ENCODE measurements at regions not wholly inside any gene's neighbourhood (a gene's known extent, or its start where the extent isn't known, plus 50 kb on each side); places are given as distances from the start of the nearest gene placed in this dataset.
"Not testable (repeated sequence)": the region's sequence is repeated elsewhere in the genome, so short reads cannot be mapped to it uniquely, and the experiment has no call there.

- no peak for TF ChIP-seq CTCF (IDR thresholded peaks at IDR 0.05; ENCODE audit: control insufficient read depth, extremely low read depth, insufficient read depth)
- DNase-seq (ENCODE audit: low read depth) = no peak
- H3K4me3 ChIP-seq (ENCODE audit: low read depth, low read length) = no peak overlapping the region
Measured at GRCh38 chr3:115287198-115287597, 140.1 kb upstream of the ZBTB20 start.

GRCh38 chr3:115292131-115292530 lies 145.0 kb upstream of the ZBTB20 start:
- no peak for TF ChIP-seq CTCF (IDR thresholded peaks at IDR 0.05; ENCODE audit: control insufficient read depth, extremely low read depth, insufficient read depth)
- no peak overlapping the region for H3K4me3 ChIP-seq (ENCODE audit: low read depth, low read length)
- DNase-seq (ENCODE audit: low read depth) = no peak

GRCh38 chr3:115292677-115293165 lies 145.6 kb upstream of the ZBTB20 start:
- no peak overlapping the region for H3K4me3 ChIP-seq (ENCODE audit: low read depth, low read length)
- TF ChIP-seq CTCF (IDR thresholded peaks at IDR 0.05; ENCODE audit: control insufficient read depth, extremely low read depth, insufficient read depth) = no peak
- DNase-seq (ENCODE audit: low read depth) = no peak

GRCh38 chr3:115293321-115293720 lies 146.2 kb upstream of the ZBTB20 start:
- no peak for TF ChIP-seq CTCF (IDR thresholded peaks at IDR 0.05; ENCODE audit: control insufficient read depth, extremely low read depth, insufficient read depth)
- no peak for DNase-seq (ENCODE audit: low read depth)
- H3K4me3 ChIP-seq (ENCODE audit: low read depth, low read length) = no peak overlapping the region

- DNase-seq (ENCODE audit: low read depth) = no peak
- TF ChIP-seq CTCF (IDR thresholded peaks at IDR 0.05; ENCODE audit: control insufficient read depth, extremely low read depth, insufficient read depth) = no peak
- H3K4me3 ChIP-seq (ENCODE audit: low read depth, low read length) = no peak overlapping the region
Measured at GRCh38 chr3:115301364-115301860, 154.3 kb upstream of the ZBTB20 start.

- H3K4me3 ChIP-seq (ENCODE audit: low read depth, low read length); DNase-seq (ENCODE audit: low read depth): not testable (repeated sequence)
Measured at GRCh38 chr3:115317953-115318352, 170.9 kb upstream of the ZBTB20 start.

GRCh38 chr3:115321400-115321805 lies 174.3 kb upstream of the ZBTB20 start:
- no peak overlapping the region for H3K4me3 ChIP-seq (ENCODE audit: low read depth, low read length)
- TF ChIP-seq CTCF (IDR thresholded peaks at IDR 0.05; ENCODE audit: control insufficient read depth, extremely low read depth, insufficient read depth) = no peak
- DNase-seq (ENCODE audit: low read depth) = no peak
